Ascending aorta (tissue), 2 donors: ENCODE measurements at regions not wholly inside any gene's neighbourhood (a gene's known extent, or its start where the extent isn't known, plus 50 kb on each side); places are given as distances from the start of the nearest gene placed in this dataset.

ENCODE experiments used
- DNase-seq, 2 donors: peaks; one replicate each; pipeline ENCODE4 v3.0.0-alpha.2; 2019; ENCODE audit warnings: low spot score in 2 of 2
- H3K27ac ChIP-seq, 2 donors: fragments of 200-600 bp; sonication (generic); one replicate each; pipeline ENCODE4 v1.5.1; 2016 to 2017; ENCODE audit warnings: mild to moderate bottlenecking in 1 of 2
- H3K27me3 ChIP-seq: fragments of 200-600 bp; sonication (generic); one replicate; pipeline ENCODE4 v1.5.1; 2017
- H3K36me3 ChIP-seq, 2 donors: fragments of 200-600 bp; sonication (generic); one replicate each; pipeline ENCODE4 v1.5.1; 2016
- H3K4me1 ChIP-seq, 2 donors: fragments of 200-600 bp; sonication (generic); one replicate each; pipeline ENCODE4 v1.5.1; 2016 to 2017; ENCODE audit warnings: mild to moderate bottlenecking in 1 of 2
- H3K4me3 ChIP-seq, 2 donors: fragments of 200-600 bp; sonication (generic); one replicate each; pipeline ENCODE4 v1.5.1; 2016 to 2017; ENCODE audit warnings: mild to moderate bottlenecking in 1 of 2
- H3K9me3 ChIP-seq, 2 donors: fragments of 200-600 bp; sonication (generic); one replicate each; pipeline ENCODE4 v1.5.1; 2016
- CTCF ChIP-seq, 3 experiments: fragments of 200-600 bp in 2 of 3; fragments of 450-650 bp in 1 of 3; sonication (generic) in 2 of 3; IDR thresholded peaks; one replicate each; pipeline ENCODE4 v1.5.1; 2016 to 2019; ENCODE audit warnings: antibody characterized with exemption in 3 of 3, mild to moderate bottlenecking in 1 of 3, moderate library complexity in 1 of 3
- intact Hi-C: fragments of 100-400 bp; cut with DNase I; formaldehyde crosslinking; loops from one replicate; pipeline ENCODE4 v1.15.1; 2023

GRCh38 chr16:79298476-79298875 lies 302.1 kb downstream of the MAF start:
- DNase-seq, result no peak
- TF ChIP-seq CTCF (IDR thresholded peaks at IDR 0.05), result no peak
- no peaks in the 10 kb centered on the region for H3K9me3 ChIP-seq
- H3K4me3 ChIP-seq, result no peak overlapping the region
- no peaks in the 10 kb centered on the region for H3K4me1 ChIP-seq
- no peaks in the 10 kb centered on the region for H3K36me3 ChIP-seq
- H3K27ac ChIP-seq, result no peak overlapping the region
- H3K27me3 ChIP-seq, result no peaks in the 10 kb centered on the region
- intact Hi-C loops, result no loop called here

GRCh38 chr16:79297805-79298204 lies 302.7 kb downstream of the MAF start:
- Histone ChIP-seq H3K4me1 (no peaks in the 10 kb centered on the region), H3K27ac (no peak overlapping the region), H3K4me3 (no peak overlapping the region), H3K27me3 (no peaks in the 10 kb centered on the region), H3K9me3 (no peaks in the 10 kb centered on the region), H3K36me3 (no peaks in the 10 kb centered on the region)
- no peak for DNase-seq
- no peak for TF ChIP-seq CTCF (IDR thresholded peaks at IDR 0.05)
- intact Hi-C loops, result no loop called here

GRCh38 chr16:79297296-79297695 lies 303.2 kb downstream of the MAF start:
- Histone ChIP-seq H3K27me3 (no peaks in the 10 kb centered on the region), H3K4me1 (no peaks in the 10 kb centered on the region), H3K36me3 (no peaks in the 10 kb centered on the region), H3K9me3 (no peaks in the 10 kb centered on the region), H3K4me3 (no peak overlapping the region), H3K27ac (no peak overlapping the region)
- intact Hi-C loops, result no loop called here
- no peak for DNase-seq
- TF ChIP-seq CTCF (IDR thresholded peaks at IDR 0.05), result no peak

- DNase-seq, result no peak
- TF ChIP-seq CTCF (IDR thresholded peaks at IDR 0.05), result no peak
- intact Hi-C loops, result no loop called here
Observed at GRCh38 chr16:79296491-79296890, 304.0 kb downstream of the MAF start.

GRCh38 chr16:79295746-79296145 lies 304.8 kb downstream of the MAF start:
- TF ChIP-seq CTCF (IDR thresholded peaks at IDR 0.05), result no peak
- Histone ChIP-seq H3K27ac (no peak overlapping the region), H3K4me3 (no peak overlapping the region), H3K36me3 (no peaks in the 10 kb centered on the region), H3K4me1 (no peaks in the 10 kb centered on the region), H3K9me3 (no peaks in the 10 kb centered on the region), H3K27me3 (no peaks in the 10 kb centered on the region)
- intact Hi-C loops, result no loop called here
- no peak for DNase-seq

More at GRCh38 chr16:79296491-79296890, 304.0 kb downstream of the MAF start:
- H3K36me3 ChIP-seq, result no peaks in the 10 kb centered on the region
- H3K27me3 ChIP-seq, result no peaks in the 10 kb centered on the region
- no peaks in the 10 kb centered on the region for H3K9me3 ChIP-seq
- no peak overlapping the region for H3K4me3 ChIP-seq
- no peak overlapping the region for H3K27ac ChIP-seq
- H3K4me1 ChIP-seq, result no peaks in the 10 kb centered on the region

- H3K4me3 ChIP-seq, result no peak overlapping the region
- no peak for DNase-seq
- no peak for TF ChIP-seq CTCF (IDR thresholded peaks at IDR 0.05)
- H3K36me3 ChIP-seq, result no peaks in the 10 kb centered on the region
- no peak overlapping the region for H3K27ac ChIP-seq
- no peaks in the 10 kb centered on the region for H3K27me3 ChIP-seq
- intact Hi-C loops, result no loop called here
- H3K4me1 ChIP-seq, result no peaks in the 10 kb centered on the region
- no peaks in the 10 kb centered on the region for H3K9me3 ChIP-seq
Observed at GRCh38 chr16:79295162-79295561, 305.4 kb downstream of the MAF start.
